Suppressor macrophage (primary cell): ENCODE measurements at regions not wholly inside any gene's neighbourhood (a gene's known extent, or its start where the extent isn't known, plus 50 kb on each side); places are given as distances from the start of the nearest gene placed in this dataset.

Experiments
- DNase-seq, 4 experiments: peaks; one replicate each; pipeline ENCODE4 v3.0.0-alpha.2; 2020 to 2022

DNA sequence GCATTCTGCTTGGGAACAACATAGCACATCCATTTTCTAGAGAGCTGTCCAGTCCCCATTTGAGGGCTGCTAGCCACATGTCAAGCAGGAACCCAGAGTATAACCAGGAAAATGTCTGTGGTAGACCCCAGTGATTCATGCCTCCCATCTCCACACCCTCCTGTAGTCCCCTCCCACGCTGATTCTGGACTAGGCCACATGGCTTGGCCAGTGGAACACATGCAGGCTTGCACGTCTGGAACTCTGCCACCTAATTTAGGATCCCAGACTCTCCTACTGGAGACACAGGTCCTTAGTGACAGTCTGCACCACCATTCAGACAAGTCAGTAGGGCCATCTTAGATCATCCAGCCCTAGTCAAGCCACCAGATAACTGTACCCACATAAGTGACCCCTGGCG lies 149.8 kb downstream of the ZIC5 start:
- no peak for DNase-seq

DNA sequence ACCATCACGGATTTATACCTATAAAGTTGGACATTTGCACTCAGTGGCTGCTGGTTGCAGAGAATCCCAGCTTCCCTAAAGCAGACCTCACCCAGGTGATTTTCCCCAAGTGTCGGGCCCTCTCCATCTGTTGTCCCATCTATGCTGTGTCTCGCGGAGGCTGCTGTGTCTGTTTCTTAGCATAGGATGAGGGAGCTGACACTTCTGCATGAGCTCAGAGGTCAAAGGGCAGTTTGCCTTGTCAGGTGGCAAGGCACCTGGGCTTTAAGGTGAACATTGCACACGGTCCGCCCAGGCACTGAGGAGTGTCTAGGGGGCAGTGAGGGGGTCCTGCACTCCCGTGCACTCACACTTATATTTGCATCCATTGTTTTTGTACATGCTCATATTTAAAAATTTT lies 151.6 kb downstream of the ZIC5 start:
- DNase-seq, result no peak

- DNase-seq, result no peak
These were observed 155.2 kb downstream of the ZIC5 start for GRCh38 chr13:99816321-99816720.

DNA sequence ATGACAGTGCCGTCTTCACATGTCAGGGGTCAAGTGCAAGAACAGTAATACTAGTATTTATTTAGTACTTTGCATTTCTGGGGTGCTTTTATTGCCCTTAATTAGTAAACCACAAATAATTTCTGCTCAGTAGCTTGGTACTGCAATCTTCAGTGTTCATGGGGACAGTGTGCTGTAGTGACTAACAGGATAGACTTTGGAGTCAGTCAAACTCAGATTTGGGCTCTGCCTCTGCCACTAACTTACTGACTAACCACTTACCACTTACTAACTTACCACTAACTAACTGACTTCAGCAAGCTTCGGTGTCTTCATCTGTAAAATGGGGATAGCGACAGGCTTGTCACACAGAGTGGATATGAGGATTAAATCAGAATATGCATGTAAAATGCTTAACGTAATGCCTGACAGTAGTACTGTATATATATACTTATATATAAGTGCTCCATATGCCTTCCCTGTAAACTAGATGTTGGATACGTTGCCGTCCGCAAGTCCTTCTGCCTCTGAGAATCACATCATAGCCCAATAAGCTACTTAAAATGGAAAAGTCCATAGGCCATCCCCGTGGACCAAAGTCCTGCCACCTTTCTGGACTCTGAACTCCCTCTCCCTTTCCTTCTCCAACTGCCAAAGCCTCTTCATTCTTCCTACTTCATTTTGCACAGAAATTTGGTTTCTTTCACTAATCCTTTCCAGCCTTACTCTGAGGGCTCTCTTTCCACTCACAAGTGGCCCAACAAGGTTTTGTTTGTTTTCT lies 158.1 kb downstream of the ZIC5 start:
- DNase-seq, result no peak

GRCh38 chr13:99812625-99813024 lies 158.9 kb downstream of the ZIC5 start:
- no peak for DNase-seq

DNA sequence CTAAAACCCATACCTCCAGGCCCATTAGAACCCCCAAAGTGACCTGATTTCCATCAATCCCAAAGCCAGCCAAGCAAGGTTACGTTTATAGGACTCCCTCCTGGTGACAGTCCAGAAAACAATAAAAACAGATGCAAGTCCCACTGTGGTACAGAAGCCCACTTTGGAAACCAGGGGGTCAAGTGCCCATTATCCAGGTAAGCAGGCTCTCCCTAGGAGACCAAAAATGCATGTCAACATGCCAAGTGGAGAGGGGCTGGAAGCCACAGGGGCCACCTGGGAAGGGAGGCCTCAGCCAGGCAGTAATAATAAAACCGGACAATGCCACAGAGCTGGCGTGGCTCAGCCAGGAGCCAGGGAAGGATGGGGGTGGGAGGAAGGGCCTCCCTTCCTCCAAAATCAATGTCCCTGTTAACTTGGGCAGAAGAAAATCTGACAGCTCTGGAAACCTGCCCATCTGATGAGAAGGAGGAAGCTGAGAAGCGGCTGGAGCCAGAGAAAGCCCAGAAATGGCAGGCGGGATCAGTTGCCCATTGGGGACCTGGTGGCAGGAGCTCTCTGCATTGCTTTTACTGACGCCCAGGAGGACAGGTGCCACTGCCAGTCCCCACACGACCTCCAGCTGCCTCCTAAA lies 160.4 kb downstream of the ZIC5 start:
- DNase-seq, result no peak

DNA sequence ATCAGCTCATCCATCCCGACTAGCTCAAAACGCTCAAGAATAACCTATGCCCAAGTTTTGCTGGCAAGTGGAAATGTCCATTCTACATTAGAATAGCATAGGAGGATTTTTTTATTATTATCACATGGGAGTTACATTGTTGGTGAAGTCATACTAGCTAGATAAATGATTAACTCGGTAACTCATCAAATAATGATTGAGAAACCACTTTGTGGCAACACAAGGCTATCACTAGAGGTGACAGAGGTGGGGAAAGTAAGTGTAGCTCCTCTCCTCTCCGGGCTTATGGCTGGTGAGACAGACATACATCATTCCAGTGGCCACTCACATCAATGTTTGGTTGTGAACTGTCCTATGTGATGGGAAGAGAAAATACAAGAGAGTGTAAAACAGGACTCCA lies 161.6 kb downstream of the ZIC5 start:
- DNase-seq, result no peak

DNA sequence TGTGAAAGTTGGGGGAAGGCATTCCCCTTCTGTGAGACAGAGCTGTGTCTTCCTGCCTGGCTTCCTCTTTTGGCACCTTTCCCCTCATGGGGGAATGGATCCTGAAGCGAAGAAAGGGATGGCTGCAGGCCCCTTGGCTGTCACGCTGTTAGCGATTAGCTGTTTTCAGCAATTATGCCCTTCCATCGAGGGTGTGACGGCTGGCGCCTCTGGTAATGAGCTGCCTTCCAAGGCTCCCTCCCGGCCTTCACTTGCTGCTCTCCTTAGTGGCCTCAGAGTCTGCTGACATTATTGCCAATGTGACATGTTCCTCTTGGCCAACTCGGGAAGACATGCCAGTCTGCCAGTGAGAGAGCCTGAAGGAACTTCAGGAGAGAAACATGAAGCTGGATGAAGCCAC lies 162.1 kb downstream of the ZIC5 start:
- no peak for DNase-seq

DNA sequence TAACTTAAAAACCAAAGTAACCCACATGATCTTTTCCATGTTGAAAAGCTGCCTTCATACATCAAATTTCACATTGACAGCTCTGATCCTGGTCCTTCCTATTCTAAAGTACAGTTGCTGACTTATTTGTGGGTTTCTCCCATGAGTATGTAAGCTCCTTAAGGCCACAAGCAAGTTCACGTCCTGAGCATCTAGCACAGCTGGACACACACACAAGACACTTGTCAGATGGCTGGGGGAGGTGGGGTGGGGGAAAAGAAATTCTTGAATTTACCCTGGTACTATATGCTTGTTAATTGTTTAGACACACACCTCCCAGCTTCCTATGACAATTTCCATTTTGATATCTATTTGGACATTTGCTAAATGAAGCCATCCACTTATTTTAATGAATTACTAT lies 162.8 kb downstream of the ZIC5 start:
- DNase-seq, result no peak

DNA sequence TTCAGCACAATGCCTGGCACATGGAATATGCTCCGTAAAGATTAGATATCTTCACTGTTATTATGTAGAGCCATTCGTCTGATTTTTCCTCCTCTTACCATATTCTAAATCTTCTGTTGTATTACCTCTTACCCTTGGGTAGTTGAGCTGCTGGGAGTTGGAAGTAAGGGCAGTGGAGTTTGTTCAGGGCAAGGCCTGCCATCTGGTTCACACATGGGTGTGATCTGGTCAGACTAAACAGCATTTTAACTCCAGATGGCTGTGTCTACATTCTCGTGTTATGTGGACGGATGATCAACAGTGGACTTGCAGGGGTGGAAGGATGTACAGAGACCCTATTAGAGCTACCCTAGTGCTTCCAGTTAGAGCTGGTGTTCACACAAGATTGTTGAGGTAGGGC lies 164.9 kb downstream of the ZIC5 start:
- no peak for DNase-seq

DNA sequence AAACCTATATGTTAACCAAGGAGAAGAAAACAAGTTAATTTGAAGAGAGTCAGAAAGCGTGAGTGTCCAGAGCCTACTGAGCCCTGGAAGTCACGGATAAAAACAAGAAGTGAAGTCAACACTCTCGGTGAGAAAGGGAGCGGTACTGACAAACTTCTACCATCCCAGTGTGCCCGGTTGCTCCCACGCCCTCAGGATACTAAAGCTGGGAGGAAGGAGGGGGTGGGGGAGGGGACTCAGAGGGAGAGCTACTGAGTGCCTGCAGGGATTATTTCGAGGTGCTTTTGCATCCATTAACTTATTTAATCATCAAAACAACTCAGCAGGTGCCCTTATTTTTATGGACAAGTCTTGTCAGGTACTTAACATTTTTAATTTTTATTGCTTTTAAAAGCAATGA lies 166.2 kb downstream of the ZIC5 start:
- DNase-seq, result no peak

DNA sequence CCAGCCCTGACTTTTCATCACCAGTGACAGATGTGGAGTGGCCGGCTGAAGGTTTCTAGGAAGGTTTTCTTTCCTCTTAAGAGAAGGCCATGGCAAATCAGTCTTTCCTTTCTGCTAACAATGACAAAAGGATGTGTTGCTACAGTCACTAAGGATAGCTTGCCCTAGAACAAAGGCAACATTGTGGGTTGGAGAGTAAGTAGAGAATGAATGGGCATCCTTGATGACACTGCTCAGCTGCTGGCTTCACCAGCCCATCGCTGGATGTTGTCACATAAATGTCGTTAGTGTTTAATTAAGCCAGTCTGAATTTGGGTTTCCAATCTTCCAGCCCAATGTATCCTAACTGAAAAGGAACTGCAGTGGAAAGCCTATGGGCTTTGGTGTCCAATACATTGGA lies 168.4 kb downstream of the ZIC5 start:
- DNase-seq, result no peak

DNA sequence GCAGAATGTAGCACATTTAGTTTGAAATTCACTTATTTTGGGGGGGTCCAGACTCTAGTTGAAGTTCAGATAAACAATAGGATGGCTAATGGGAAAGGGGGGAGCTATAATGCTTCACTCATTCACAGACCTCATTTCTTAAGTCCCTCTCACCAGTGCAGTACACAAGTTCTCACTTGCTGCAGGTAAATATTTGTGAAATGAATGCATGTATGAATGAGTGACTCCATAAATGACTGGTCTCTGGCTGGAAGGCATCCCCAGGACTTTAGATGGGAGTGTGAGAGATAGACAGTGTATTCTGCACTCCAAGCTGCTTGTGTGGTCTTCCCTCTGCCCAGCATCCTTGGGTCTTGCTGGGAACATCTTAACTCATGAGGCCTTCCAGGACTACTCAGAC lies 169.2 kb downstream of the ZIC5 start:
- DNase-seq, result no peak

DNA sequence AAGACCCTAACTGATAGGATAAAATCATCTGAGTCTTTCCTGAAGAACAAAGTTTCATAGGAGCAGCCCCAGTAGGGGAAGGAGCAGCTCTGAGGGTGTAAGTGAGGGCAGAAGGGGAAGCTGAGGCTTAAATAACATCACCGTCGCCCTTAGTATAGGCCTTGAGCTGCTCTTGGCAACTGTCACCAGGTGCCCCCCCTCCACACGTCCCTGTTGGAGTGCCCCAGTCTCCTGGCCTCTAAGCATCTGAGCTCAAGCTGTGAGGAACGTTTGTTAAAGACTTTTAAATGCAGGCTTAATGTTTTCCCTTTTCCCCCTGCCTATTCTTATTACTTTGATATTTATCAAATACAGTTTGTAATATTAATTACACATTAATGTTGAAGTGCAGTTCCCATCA lies 170.6 kb downstream of the ZIC5 start:
- DNase-seq, result no peak

DNA sequence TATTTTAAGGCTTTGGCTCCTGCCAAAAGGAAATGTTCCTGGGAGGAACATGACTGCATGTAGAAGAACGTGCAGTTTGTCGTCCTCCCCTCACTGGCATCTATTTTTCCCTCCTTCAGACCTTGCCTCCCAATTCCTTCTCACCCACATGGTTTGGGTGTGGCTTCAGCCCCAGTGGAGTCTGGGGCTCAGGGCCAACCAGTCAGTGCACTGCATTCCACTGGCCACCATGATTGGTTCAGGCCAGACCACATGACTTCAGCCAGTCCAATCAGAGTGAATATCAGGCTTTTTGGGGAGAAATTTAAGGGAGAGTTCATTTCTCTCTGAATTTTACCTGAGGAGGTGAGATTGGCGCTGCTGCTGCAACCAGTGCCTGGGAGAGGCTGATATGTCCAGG lies 171.6 kb downstream of the ZIC5 start:
- DNase-seq, result no peak

DNA sequence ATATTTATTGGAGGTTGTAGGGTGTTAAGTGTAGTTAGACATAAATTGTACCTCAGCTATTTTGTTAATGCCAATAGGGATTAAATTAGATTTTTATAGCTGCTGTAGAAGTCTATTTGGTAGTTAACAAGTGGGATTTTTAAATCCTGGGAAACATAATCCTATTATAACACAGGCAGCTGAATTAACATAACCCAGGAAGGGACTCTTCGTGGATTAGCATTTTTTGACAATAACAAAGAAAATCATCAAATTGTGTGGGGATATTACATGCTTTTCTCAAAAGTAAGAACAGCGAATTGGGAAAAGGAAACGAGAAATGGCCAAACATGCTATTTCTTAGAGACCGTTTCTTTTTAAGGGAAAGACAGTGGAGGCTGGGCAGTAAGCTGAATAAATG lies 172.8 kb downstream of the ZIC5 start:
- DNase-seq, result no peak

GRCh38 chr13:99797691-99798090 lies 173.9 kb downstream of the ZIC5 start:
- no peak for DNase-seq

DNA sequence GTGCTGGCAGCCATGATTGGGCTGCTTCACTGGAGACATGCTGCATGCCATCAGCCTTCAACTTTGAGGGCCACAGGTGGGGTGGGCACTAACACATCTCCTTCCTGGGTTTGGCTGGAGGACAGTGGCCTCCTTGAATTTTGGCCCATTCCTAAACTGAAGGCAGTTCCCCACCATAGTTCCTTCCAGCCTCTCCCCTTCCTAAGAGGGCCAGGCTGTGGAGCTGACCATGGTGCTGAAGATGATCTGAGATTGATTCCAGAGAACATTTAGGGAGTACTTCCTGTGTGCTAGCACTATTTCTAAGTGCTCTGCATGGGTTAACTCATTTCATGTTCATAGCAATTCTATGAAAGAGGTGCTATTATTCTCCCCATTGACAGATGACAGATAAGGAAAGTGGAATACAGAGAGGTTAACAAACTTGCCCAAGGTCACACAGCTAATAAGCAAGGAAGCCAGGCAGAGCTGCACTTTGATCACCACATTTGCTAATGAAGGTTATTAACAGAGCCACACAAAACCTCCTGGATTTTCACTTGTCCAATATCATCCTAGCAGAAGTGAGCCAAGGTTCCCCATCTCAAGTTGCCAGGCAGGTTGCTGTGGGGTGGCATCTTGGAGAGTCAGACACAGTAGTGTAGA lies 175.3 kb downstream of the ZIC5 start:
- peak; percentile 28 to 67 (median 50) for DNase-seq

- no peak for DNase-seq
These were observed 179.3 kb downstream of the ZIC5 start for GRCh38 chr13:99792079-99792921.

DNA sequence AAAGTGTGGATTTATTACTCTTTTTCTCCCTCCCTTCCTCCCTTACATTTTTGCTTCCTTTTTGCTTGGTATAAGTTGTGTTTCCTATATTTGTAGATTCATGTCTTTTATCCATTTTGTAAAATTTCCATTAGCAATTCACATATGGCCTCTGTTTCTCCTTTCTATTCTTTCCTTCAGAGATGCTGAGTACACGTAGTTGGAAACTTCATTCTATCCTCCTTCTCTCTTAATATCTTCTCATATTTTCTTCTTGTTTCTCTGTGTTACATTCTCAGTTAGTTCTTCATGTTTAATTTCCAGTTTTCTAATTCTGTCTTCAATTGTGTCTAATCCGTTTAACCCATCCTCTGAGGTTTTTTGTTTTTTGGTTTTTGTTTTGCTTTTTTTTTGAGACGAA lies 188.9 kb downstream of the ZIC5 start:
- no peak for DNase-seq

DNA sequence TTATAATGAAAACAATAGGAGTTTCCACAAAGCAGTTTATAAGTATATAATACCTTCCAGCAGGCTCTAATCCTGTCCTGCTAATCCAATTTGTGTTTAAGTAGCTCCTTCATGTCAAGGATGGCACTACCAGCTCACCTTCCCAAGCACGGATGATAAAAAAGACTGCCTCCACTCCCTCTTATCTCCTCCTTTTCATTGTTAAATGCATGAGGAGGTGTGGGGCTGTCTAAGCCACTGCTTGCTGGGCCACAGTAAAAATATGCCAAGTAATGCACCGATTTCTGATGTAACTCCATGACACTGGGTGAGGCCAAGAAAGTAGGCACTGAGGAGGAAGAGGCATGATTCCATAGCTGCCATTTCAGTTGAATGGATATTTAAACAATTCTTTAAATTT lies 193.1 kb downstream of the ZIC5 start:
- DNase-seq, result no peak

DNA sequence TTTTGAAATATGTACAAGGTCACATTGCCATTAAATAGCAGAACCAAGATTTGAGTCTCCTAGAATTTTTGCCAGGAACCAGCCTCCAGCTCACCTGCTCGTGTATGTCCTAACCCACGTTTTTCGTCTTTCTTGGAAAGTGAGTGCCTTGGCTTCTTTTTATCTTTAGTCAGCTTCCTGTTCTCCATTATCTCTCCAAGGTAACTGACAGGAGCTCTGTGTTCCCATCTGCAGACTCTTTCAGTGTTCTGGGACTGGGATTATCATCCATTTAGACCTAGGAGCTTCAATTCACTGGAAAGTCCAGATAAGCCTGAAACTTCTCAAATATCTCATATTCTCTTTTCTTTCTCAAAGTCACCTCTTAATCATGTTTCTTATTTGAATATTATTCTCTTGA lies 193.7 kb downstream of the ZIC5 start:
- DNase-seq, result no peak

GRCh38 chr13:99774644-99775043 lies 196.9 kb downstream of the ZIC5 start:
- no peak for DNase-seq
